ENCODE measurements at regions not wholly inside any gene's neighbourhood (a gene's known extent, or its start where the extent isn't known, plus 50 kb on each side); places are given as distances from the start of the nearest gene placed in this dataset.

DNA sequence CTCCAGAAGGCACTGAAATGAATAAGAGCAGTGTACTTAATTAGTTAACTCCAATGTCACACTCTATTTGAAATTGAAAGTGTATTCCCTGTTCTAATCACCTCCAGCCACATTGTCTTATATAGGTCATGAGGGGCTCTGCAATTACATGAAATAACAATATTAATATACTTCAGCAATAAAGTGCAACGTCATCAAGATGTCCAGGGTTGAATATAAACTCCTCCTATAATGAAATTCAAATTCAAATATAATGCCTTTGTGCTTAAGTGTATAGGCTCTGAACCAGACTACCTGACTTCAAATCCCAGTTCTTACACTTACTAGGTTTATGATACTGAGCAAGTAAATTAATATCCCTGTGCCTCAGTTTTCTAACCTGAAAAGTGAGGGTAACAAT, 195.6 kb upstream of the SMC2 start:
- no peak overlapping the region for H3K27ac ChIP-seq (ENCODE audit: low read depth, low read length)
- no peaks in the 10 kb centered on the region for H3K36me3 ChIP-seq (ENCODE audit: control insufficient read depth, insufficient read depth, low read length)
- no peaks in the 10 kb centered on the region; the same call in 1 of the 2 replicates for H3K27me3 ChIP-seq (ENCODE audit: control insufficient read depth, insufficient read depth, low read length)
- H3K9ac ChIP-seq (ENCODE audit: low read length), result no peak overlapping the region
- H3K4me1 ChIP-seq (ENCODE audit: control insufficient read depth, insufficient read depth, low read length), result no peaks in the 10 kb centered on the region
- no peak overlapping the region for H3K4me3 ChIP-seq (ENCODE audit: low read depth, low read length)
- H3K9me3 ChIP-seq (ENCODE audit: control insufficient read depth, insufficient read depth, low read depth, low read length), result no peaks in the 10 kb centered on the region

DNA sequence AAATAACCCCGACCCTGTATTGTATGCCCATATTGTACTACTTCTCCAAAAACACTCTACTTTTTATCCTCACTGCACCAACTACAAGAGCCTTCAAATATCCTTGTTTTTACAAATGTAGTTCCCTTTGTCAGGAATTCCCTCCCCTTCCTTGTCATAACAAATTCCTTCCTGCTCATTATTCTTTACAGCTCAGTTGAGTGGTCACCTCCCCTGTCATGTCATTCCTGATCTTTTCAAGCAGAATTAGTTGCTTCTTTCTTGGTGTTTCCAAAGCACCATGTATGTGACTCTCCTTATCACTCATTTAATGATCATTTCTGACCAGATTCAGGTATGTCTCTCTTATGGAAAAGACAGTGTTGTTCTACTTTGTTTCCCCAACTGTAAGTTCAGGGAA, 194.2 kb upstream of the SMC2 start:
- no peak overlapping the region for H3K27ac ChIP-seq (ENCODE audit: low read depth, low read length)
- H3K4me1 ChIP-seq (ENCODE audit: control insufficient read depth, insufficient read depth, low read length), result no peaks in the 10 kb centered on the region
- no peak overlapping the region for H3K9ac ChIP-seq (ENCODE audit: low read length)
- no peaks in the 10 kb centered on the region; the same call in 1 of the 2 replicates for H3K27me3 ChIP-seq (ENCODE audit: control insufficient read depth, insufficient read depth, low read length)
- no peaks in the 10 kb centered on the region for H3K36me3 ChIP-seq (ENCODE audit: control insufficient read depth, insufficient read depth, low read length)
- H3K4me3 ChIP-seq (ENCODE audit: low read depth, low read length), result no peak overlapping the region
- H3K9me3 ChIP-seq (ENCODE audit: control insufficient read depth, insufficient read depth, low read depth, low read length), result no peaks in the 10 kb centered on the region

DNA sequence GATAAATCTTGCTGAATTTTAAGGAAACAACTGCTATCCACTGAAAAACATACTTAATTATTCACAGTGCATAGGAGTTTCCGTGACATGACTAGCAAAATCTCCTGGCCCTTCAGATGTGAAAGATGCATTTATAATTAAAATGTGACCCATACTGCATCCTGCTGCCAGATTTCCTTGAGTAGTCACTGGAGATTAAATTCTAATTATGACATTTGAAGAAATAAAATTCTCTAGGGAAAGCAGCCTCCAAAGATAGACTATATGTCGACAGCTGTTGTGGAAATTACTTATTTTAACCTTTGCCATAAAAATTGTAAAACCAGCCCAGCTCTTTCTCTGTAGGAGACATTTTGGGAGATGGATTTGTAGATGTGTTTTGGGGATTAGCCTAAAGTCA, 193.6 kb upstream of the SMC2 start:
- H3K4me3 ChIP-seq (ENCODE audit: low read depth, low read length), result no peak overlapping the region

DNA sequence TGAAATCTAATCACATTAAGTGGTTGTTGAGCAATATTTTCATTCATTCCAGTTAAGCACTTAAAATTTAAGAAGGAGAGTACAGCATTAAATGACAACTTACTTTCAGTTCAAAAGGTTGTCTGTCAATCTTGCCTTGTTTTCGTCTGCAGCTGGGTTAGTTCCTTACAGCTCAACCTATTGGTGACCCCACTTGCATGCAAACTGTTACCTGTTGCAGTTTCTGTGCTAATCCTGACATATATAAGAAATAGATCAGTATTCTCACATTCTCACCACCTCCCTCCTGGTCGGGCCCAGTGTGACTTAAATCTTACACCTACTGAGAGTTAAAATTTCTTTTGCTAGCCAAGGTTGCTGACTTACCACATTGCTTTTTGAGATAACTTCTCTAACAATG, 191.8 kb upstream of the SMC2 start:
- no peaks in the 10 kb centered on the region for H3K27me3 ChIP-seq (ENCODE audit: control insufficient read depth, insufficient read depth, low read length)
- H3K4me1 ChIP-seq (ENCODE audit: control insufficient read depth, insufficient read depth, low read length), result no peaks in the 10 kb centered on the region
- no peaks in the 10 kb centered on the region for H3K9me3 ChIP-seq (ENCODE audit: control insufficient read depth, insufficient read depth, low read depth, low read length)
- H3K9ac ChIP-seq (ENCODE audit: low read length), result no peak overlapping the region
- H3K4me3 ChIP-seq (ENCODE audit: low read depth, low read length), result no peak overlapping the region
- no peak overlapping the region for H3K27ac ChIP-seq (ENCODE audit: low read depth, low read length)
- H3K36me3 ChIP-seq (ENCODE audit: control insufficient read depth, insufficient read depth, low read length), result no peaks in the 10 kb centered on the region

More for the DNA sequence above, 193.6 kb upstream of the SMC2 start:
- Histone ChIP-seq H3K9me3 (ENCODE audit: control insufficient read depth, insufficient read depth, low read depth, low read length) (no peaks in the 10 kb centered on the region), H3K36me3 (ENCODE audit: control insufficient read depth, insufficient read depth, low read length) (no peaks in the 10 kb centered on the region), H3K27ac (ENCODE audit: low read depth, low read length) (no peak overlapping the region), H3K27me3 (ENCODE audit: control insufficient read depth, insufficient read depth, low read length) (no peaks in the 10 kb centered on the region; the same call in 1 of the 2 replicates), H3K4me1 (ENCODE audit: control insufficient read depth, insufficient read depth, low read length) (no peaks in the 10 kb centered on the region), H3K9ac (ENCODE audit: low read length) (no peak overlapping the region)

DNA sequence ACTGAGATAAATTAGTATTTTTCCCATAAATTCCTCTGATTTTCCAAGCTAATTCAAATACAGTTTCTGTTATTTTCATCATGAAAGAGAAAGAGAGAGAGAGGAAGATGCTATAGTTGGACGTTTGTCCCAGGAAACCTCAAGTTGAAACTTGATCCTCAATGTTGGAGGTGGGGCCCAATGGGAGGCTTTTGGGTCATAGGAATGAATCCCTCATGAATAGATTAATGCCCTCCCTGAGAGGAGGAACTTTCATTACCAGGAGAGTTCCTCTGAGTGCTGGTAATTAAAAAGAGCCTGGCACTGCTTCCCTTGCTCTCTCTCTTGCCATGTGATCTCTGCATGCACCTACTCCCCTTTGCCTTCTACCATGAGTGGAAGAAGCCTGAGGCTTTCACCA, 189.9 kb upstream of the SMC2 start:
- Histone ChIP-seq H3K9ac (ENCODE audit: low read length) (no peak overlapping the region), H3K27ac (ENCODE audit: low read depth, low read length) (no peak overlapping the region)

DNA sequence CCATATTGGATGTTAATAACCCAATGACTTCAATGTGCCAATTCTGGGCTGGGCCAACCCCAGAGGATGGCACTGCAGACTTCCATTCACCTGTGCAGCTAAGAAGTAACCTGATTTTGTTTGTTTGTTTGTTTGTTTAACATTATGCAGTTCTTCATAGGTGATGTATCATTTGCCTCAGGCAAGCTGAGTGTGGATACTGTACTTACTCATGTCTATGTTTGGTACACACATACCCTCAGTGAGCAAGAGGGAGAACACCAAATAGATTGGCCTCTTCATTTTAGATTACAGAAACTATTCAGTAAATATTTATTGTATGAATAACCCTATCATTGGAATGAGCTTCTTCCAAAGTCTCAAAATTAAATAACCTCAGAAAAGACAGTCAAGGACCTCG, 180.2 kb upstream of the SMC2 start:
- Histone ChIP-seq H3K9ac (ENCODE audit: low read length) (no peak overlapping the region), H3K27me3 (ENCODE audit: control insufficient read depth, insufficient read depth, low read length) (no peaks in the 10 kb centered on the region), H3K4me3 (ENCODE audit: low read depth, low read length) (no peak overlapping the region), H3K27ac (ENCODE audit: low read depth, low read length) (no peak overlapping the region), H3K36me3 (ENCODE audit: control insufficient read depth, insufficient read depth, low read length) (no peaks in the 10 kb centered on the region), H3K4me1 (ENCODE audit: control insufficient read depth, insufficient read depth, low read length) (no peaks in the 10 kb centered on the region), H3K9me3 (ENCODE audit: control insufficient read depth, insufficient read depth, low read depth, low read length) (no peaks in the 10 kb centered on the region)

More for the DNA sequence above, 189.9 kb upstream of the SMC2 start:
- Histone ChIP-seq H3K4me1 (ENCODE audit: control insufficient read depth, insufficient read depth, low read length) (no peaks in the 10 kb centered on the region), H3K36me3 (ENCODE audit: control insufficient read depth, insufficient read depth, low read length) (no peaks in the 10 kb centered on the region), H3K9me3 (ENCODE audit: control insufficient read depth, insufficient read depth, low read depth, low read length) (no peaks in the 10 kb centered on the region), H3K27me3 (ENCODE audit: control insufficient read depth, insufficient read depth, low read length) (no peaks in the 10 kb centered on the region), H3K4me3 (ENCODE audit: low read depth, low read length) (no peak overlapping the region)

DNA sequence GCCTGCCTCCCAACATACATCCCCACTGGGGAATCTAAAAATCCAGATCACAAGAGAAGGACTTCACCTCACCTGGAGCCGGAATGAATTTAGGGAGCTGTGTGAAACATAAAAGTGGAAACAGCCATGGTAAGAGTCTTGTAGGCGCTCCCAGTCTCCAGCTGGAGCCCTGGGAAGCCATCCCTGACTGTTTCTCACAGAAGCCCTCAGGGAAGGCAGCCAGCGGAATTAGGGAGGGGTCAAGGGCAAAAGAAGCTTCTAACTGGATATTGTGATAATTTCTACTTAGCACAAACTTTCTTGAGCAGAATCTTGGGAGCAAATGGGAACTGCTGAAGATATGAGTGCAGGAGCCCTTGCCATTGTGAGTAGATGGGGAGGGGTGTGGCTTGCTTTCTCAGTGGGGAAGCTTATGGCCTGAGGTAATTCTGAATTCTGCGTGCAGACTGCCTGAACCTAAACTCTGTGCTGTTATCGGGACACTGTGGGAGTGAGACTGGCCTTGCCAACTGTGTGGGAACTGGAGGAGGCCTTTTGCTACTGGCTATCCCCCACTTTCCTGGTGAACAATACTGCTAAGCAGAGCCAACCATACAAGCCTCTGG, 174.4 kb upstream of the SMC2 start:
- peaks cover 3% of the 10 kb centered on the region; the same call in 1 of the 2 replicates for H3K4me1 ChIP-seq (ENCODE audit: control insufficient read depth, insufficient read depth, low read length)
- no peak overlapping the region for H3K9ac ChIP-seq (ENCODE audit: low read length)
- no peaks in the 10 kb centered on the region for H3K27me3 ChIP-seq (ENCODE audit: control insufficient read depth, insufficient read depth, low read length)
- no peak overlapping the region for H3K4me3 ChIP-seq (ENCODE audit: low read depth, low read length)
- no peaks in the 10 kb centered on the region for H3K9me3 ChIP-seq (ENCODE audit: control insufficient read depth, insufficient read depth, low read depth, low read length)
- H3K27ac ChIP-seq (ENCODE audit: low read depth, low read length), result no peak overlapping the region
- no peaks in the 10 kb centered on the region for H3K36me3 ChIP-seq (ENCODE audit: control insufficient read depth, insufficient read depth, low read length)

DNA sequence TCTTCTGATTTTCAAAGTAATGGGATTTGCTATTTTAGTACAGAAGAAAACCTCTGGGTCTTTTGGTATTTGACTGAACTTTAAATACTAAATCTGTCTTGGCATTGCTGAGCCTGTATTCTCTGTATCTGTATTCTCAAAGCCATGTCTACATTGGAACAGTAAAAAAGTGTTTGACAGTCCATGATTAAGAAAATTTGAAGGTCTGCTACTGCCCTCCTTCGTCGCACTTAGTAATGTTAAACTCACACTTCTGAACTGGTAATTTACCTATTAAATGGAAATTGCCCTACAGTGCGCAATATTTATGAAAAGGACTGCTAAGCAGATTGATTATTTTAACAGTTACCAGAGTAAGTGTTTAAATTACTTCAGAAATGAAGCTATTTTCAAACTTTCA, 165.7 kb upstream of the SMC2 start:
- H3K27ac ChIP-seq (ENCODE audit: low read depth, low read length), result no peak overlapping the region
- no peak overlapping the region for H3K9ac ChIP-seq (ENCODE audit: low read length)
- H3K4me1 ChIP-seq (ENCODE audit: control insufficient read depth, insufficient read depth, low read length), result no peaks in the 10 kb centered on the region
- no peaks in the 10 kb centered on the region for H3K27me3 ChIP-seq (ENCODE audit: control insufficient read depth, insufficient read depth, low read length)
- H3K36me3 ChIP-seq (ENCODE audit: control insufficient read depth, insufficient read depth, low read length), result no peaks in the 10 kb centered on the region
- H3K9me3 ChIP-seq (ENCODE audit: control insufficient read depth, insufficient read depth, low read depth, low read length), result no peaks in the 10 kb centered on the region
- no peak overlapping the region for H3K4me3 ChIP-seq (ENCODE audit: low read depth, low read length)

DNA sequence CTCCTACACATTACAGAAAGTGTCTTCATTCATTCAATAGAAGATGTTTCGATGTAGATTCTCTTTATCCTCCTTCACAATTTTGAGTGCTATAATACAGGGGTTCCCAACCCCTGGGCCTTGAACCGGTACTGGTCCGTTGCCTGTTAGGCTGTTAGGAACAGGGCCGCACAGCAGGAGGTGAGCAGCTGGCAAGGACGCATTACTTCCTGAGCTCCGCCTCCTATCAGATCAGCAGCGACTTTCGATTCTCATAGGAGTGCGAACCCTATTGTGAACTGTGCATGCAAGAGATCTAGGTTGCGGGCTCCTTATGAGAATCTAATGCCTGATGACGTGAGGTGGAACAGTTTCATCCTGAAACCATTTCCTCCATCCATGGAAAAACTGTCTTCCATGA, 153.0 kb upstream of the SMC2 start:
- Histone ChIP-seq H3K4me1 (ENCODE audit: control insufficient read depth, insufficient read depth, low read length) (no peaks in the 10 kb centered on the region), H3K4me3 (ENCODE audit: low read depth, low read length) (no peak overlapping the region), H3K27me3 (ENCODE audit: control insufficient read depth, insufficient read depth, low read length) (no peaks in the 10 kb centered on the region), H3K27ac (ENCODE audit: low read depth, low read length) (no peak overlapping the region), H3K9me3 (ENCODE audit: control insufficient read depth, insufficient read depth, low read depth, low read length) (no peaks in the 10 kb centered on the region), H3K36me3 (ENCODE audit: control insufficient read depth, insufficient read depth, low read length) (no peaks in the 10 kb centered on the region), H3K9ac (ENCODE audit: low read length) (no peak overlapping the region)

DNA sequence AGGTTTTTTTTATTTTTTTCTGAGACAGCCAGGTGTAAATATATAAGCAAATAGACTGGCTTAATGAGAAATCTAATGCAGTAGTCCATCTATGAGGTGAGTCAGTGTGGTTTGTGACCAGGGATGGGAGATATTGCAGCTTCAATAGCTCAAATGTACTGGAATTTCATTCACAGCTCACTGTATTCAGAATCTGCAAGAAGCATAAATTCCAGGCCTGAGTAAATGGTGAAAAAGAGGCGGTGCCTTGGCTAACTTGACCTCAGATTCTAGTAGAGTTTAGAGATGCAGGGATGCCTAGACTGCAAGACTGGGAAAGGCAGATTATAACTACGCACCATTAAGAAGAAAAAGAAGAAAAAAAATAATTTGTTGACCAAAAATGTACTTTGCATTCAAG, 151.9 kb upstream of the SMC2 start:
- Histone ChIP-seq H3K27ac (ENCODE audit: low read depth, low read length) (no peak overlapping the region), H3K9ac (ENCODE audit: low read length) (no peak overlapping the region), H3K36me3 (ENCODE audit: control insufficient read depth, insufficient read depth, low read length) (no peaks in the 10 kb centered on the region), H3K4me1 (ENCODE audit: control insufficient read depth, insufficient read depth, low read length) (no peaks in the 10 kb centered on the region), H3K9me3 (ENCODE audit: control insufficient read depth, insufficient read depth, low read depth, low read length) (no peaks in the 10 kb centered on the region), H3K4me3 (ENCODE audit: low read depth, low read length) (no peak overlapping the region), H3K27me3 (ENCODE audit: control insufficient read depth, insufficient read depth, low read length) (no peaks in the 10 kb centered on the region)

DNA sequence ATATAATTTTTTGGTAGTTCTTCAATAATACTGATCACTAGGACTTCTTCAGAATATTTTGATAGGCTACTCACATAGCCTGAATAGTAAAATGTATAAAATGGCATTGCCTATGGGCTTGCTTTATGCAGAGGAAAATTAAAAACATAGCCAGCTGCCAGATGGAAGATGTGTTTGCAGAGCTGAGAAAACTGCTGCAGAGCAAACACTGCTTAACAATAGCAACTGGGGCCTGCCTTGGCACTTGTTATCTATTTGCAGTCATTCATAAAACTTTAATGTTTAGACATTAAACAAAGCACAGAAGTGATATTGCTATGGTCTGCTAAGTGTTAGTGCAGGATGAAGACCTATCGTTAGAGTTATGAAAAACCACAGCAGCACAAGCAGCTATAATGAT, 151.5 kb upstream of the SMC2 start:
- H3K4me1 ChIP-seq (ENCODE audit: control insufficient read depth, insufficient read depth, low read length), result no peaks in the 10 kb centered on the region
- H3K27ac ChIP-seq (ENCODE audit: low read depth, low read length), result no peak overlapping the region
- no peaks in the 10 kb centered on the region for H3K27me3 ChIP-seq (ENCODE audit: control insufficient read depth, insufficient read depth, low read length)
- H3K9ac ChIP-seq (ENCODE audit: low read length), result no peak overlapping the region
- no peaks in the 10 kb centered on the region for H3K9me3 ChIP-seq (ENCODE audit: control insufficient read depth, insufficient read depth, low read depth, low read length)
- no peaks in the 10 kb centered on the region for H3K36me3 ChIP-seq (ENCODE audit: control insufficient read depth, insufficient read depth, low read length)
- no peak overlapping the region for H3K4me3 ChIP-seq (ENCODE audit: low read depth, low read length)

DNA sequence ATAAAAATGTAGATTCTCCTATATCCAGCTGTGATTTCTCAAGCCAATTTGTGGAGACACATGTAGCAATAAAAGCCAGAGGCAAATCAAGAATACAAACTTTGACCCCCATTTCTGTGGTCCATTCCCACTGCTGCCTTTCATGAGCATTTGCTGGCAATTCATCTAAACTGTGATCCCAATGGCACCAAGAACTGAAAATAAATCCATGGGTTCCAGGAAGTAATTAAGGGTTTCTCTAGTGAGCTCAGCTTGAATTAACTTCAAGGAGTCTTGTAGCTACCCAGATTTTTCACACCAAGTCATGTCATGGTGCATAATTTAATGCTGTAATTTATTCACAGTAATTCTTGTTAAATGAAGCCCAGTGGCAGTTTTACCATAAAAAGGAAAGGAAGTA, 145.0 kb upstream of the SMC2 start:
- Histone ChIP-seq H3K27me3 (ENCODE audit: control insufficient read depth, insufficient read depth, low read length) (no peaks in the 10 kb centered on the region), H3K36me3 (ENCODE audit: control insufficient read depth, insufficient read depth, low read length) (no peaks in the 10 kb centered on the region), H3K27ac (ENCODE audit: low read depth, low read length) (no peak overlapping the region), H3K4me3 (ENCODE audit: low read depth, low read length) (no peak overlapping the region), H3K9me3 (ENCODE audit: control insufficient read depth, insufficient read depth, low read depth, low read length) (no peaks in the 10 kb centered on the region), H3K4me1 (ENCODE audit: control insufficient read depth, insufficient read depth, low read length) (no peaks in the 10 kb centered on the region), H3K9ac (ENCODE audit: low read length) (no peak overlapping the region)

Data from HUES6 (cell line).